RWPE2 (cell line): ENCODE measurements at regions not wholly inside any gene's neighbourhood (a gene's known extent, or its start where the extent isn't known, plus 50 kb on each side); places are given as distances from the start of the nearest gene placed in this dataset.
"Not testable (repeated sequence)": the region's sequence is repeated elsewhere in the genome, so short reads cannot be mapped to it uniquely, and the experiment has no call there.

ENCODE experiments used
- ATAC-seq: fragments of 200-7000 bp; cut with Tn5 transposase; 3 replicates; pipeline ENCODE4 v1.9.1; 2021; ENCODE audit warnings: low read depth
- DNase-seq: peaks from one replicate; pipeline ENCODE4 v3.0.0-alpha.2; 2020; ENCODE audit warnings: low spot score
- H3K27ac ChIP-seq: fragments of 450-650 bp; 2 replicates; pipeline ENCODE4 v1.5.1; 2017; ENCODE audit warnings: mild to moderate bottlenecking; ENCODE audit not compliant: poor library complexity, severe bottlenecking
- H3K27me3 ChIP-seq: fragments of 250-450 bp; sonication (Bioruptor Pico); 2 replicates; pipeline ENCODE4 v1.5.1; 2021; ENCODE audit warnings: mild to moderate bottlenecking, moderate library complexity; ENCODE audit not compliant: insufficient read depth, poor library complexity, severe bottlenecking
- H3K36me3 ChIP-seq: fragments of 250-450 bp; sonication (Bioruptor Pico); 2 replicates; pipeline ENCODE4 v1.5.1; 2020; ENCODE audit warnings: low read depth, mild to moderate bottlenecking, moderate library complexity
- H3K4me1 ChIP-seq: fragments of 250-450 bp; sonication (Bioruptor Pico); 2 replicates; pipeline ENCODE4 v1.5.1; 2021; ENCODE audit warnings: mild to moderate bottlenecking, moderate library complexity; ENCODE audit not compliant: insufficient read depth, poor library complexity, severe bottlenecking
- H3K4me3 ChIP-seq: fragments of 250-450 bp; sonication (Bioruptor Pico); 2 replicates; pipeline ENCODE4 v1.5.1; 2021; ENCODE audit warnings: mild to moderate bottlenecking, moderate library complexity; ENCODE audit not compliant: severe bottlenecking
- H3K9me3 ChIP-seq: fragments of 250-450 bp; sonication (Bioruptor Pico); 2 replicates; pipeline ENCODE4 v1.5.1; 2021; ENCODE audit warnings: mild to moderate bottlenecking, moderate library complexity; ENCODE audit not compliant: severe bottlenecking
- TF ChIP-seq, protein P1 (sequence below): fragments of 450-650 bp; IDR thresholded peaks from one replicate; pipeline ENCODE4 v1.5.1; 2017; ENCODE audit warnings: mild to moderate bottlenecking, moderate library complexity; ENCODE audit not compliant: poor library complexity, severe bottlenecking

DNA sequence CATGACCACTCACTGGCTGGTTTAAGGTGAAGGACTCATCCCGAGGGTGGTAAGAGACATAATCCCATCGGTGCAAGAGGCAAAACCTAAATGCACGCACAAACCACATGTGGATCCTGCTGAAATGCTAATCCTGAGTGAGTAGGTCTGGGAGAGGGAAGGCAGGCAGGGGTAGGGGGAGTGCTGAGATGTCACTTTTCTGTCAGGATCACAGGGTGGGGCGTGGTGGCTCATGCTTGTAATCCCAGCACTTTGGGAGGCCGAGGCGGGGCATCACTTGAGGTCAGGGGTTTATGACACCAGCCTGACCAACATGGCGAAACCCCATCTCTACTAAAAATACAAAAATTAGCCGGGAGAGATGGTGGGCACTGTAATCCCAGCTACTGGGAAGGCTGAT is 97.7 kb upstream of the SRSF6 start:
- H3K9me3 ChIP-seq = no peaks in the 10 kb centered on the region
- no peaks in the 10 kb centered on the region for H3K4me1 ChIP-seq
- ATAC-seq (no peak), DNase-seq (peak; percentile 52)
- H3K27ac ChIP-seq = no peak overlapping the region
- no peak overlapping the region for H3K4me3 ChIP-seq
- TF ChIP-seq, protein P1, sequence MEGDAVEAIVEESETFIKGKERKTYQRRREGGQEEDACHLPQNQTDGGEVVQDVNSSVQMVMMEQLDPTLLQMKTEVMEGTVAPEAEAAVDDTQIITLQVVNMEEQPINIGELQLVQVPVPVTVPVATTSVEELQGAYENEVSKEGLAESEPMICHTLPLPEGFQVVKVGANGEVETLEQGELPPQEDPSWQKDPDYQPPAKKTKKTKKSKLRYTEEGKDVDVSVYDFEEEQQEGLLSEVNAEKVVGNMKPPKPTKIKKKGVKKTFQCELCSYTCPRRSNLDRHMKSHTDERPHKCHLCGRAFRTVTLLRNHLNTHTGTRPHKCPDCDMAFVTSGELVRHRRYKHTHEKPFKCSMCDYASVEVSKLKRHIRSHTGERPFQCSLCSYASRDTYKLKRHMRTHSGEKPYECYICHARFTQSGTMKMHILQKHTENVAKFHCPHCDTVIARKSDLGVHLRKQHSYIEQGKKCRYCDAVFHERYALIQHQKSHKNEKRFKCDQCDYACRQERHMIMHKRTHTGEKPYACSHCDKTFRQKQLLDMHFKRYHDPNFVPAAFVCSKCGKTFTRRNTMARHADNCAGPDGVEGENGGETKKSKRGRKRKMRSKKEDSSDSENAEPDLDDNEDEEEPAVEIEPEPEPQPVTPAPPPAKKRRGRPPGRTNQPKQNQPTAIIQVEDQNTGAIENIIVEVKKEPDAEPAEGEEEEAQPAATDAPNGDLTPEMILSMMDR = no peak
- H3K27me3 ChIP-seq = peaks cover under 1% of the 10 kb centered on the region
- no peaks in the 10 kb centered on the region for H3K36me3 ChIP-seq

DNA sequence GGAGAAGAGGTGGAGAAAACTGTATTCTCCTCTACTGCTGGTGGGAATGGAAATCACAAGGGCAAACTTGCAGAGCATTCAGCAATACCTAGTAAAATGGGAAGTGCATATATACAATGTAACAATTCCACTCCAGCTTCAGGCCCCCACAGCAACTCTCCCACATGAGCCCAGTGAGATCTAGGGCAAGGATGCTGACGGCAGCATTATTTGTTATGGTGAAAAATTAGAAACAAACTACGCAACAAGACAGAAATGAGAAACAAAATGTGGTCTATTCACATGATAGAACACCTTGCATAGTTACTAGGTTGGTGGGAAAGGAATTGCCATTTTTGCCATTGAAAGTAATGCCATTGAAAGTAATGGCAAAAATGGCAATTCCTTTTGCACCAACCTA is 98.9 kb upstream of the SRSF6 start:
- no peak for ATAC-seq
- Histone ChIP-seq H3K4me1 (no peaks in the 10 kb centered on the region), H3K4me3 (no peak overlapping the region), H3K9me3 (no peaks in the 10 kb centered on the region), H3K27ac (no peak overlapping the region), H3K27me3 (no peaks in the 10 kb centered on the region), H3K36me3 (no peaks in the 10 kb centered on the region)
- TF ChIP-seq, protein P1 = no peak
- no peak for DNase-seq

DNA sequence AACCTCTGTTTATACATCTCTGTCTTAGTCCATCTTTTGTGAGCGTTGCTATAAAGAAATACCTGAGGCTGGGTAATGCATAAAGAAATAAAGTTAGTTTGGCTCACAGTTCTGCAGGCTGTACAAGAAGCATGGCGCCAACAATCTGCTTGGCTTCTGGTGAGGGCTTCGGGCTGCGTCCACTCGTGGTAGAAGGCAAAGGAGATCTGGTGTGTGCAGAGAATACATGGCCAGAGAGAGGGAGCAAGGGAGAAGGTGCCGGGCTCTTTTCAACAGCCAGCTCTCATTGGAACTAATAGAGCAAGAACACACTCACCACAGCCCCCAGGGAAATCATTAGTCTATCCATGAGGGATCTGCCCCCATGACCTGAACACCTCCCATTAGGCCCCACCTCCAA is 100.3 kb upstream of the SRSF6 start:
- Histone ChIP-seq H3K4me1 (no peaks in the 10 kb centered on the region), H3K27me3 (no peaks in the 10 kb centered on the region), H3K36me3 (no peaks in the 10 kb centered on the region), H3K9me3 (no peaks in the 10 kb centered on the region), H3K4me3 (no peak overlapping the region), H3K27ac (no peak overlapping the region)
- peak; percentile 57 for DNase-seq
- no peak for ATAC-seq
- TF ChIP-seq, protein P1 = no peak

DNA sequence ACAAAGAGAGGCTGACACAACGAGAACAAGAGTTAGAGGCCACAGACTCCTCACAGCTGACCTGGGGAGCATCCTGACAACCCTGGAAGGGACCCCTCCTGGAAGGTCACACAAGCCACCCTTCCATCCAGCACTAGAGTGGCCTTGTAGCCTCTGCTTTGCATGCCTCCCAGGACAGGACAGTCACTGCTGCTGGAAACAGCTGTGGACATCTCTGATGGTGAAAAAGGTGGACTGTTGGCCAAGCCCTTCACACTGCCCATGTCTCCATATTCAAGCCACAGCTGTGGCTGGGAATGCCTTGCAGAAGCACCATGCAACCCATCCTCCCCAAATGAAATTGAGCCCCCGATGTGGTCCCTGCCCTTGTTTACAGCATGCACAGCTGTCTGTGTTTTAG is 102.1 kb upstream of the SRSF6 start:
- ATAC-seq = no peak
- TF ChIP-seq, protein P1 = no peak
- no peaks in the 10 kb centered on the region for H3K9me3 ChIP-seq
- H3K4me1 ChIP-seq = no peaks in the 10 kb centered on the region
- no peaks in the 10 kb centered on the region for H3K36me3 ChIP-seq
- H3K27me3 ChIP-seq = no peaks in the 10 kb centered on the region
- DNase-seq = peak; percentile 55
- no peak overlapping the region for H3K27ac ChIP-seq
- no peak overlapping the region for H3K4me3 ChIP-seq

DNA sequence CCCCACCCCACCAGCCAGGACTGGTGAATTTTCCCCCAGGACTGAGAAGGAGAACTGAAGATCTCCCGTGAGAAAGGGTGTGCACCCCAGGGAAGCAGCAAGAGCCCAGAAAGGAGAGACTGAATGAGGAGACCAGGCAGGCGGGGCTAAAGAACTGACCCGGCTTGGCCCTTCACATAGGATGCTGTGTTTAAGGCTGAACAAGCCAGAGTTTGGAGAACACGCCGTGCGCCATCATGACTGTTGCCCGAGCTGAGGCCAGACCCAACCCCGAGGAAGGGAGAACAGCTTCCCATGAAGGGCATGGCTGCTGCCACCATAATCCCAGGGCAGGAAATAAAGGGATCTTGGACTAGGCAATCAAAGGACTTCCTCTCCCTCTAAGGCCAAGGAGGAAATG is 104.7 kb upstream of the SRSF6 start:
- Histone ChIP-seq H3K36me3 (no peaks in the 10 kb centered on the region), H3K27ac (no peak overlapping the region), H3K27me3 (peaks cover 10% of the 10 kb centered on the region), H3K4me3 (no peak overlapping the region), H3K4me1 (no peaks in the 10 kb centered on the region), H3K9me3 (no peaks in the 10 kb centered on the region)
- ATAC-seq (no peak), DNase-seq (peak; percentile 73)
- TF ChIP-seq, protein P1 = no peak

DNA sequence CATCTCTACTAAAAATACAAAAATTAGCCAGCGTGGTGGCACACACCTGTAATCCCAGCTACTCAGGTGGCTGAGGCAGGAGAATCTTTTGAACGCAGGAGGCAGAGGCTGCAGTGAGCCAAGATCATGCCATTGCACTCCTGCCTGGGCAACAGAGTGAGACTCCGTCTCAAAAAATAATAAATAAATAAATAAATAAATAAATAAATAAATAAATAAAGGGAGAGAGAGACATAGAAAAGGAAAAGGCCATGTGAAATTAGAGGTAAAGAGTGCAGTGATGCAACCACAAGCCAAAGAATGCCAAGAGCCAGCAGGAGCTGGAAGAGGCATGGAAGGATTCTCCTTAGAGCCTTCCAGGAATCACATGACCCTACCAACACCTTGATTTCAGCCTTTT is 107.0 kb upstream of the SRSF6 start:
- not testable (repeated sequence) for DNase-seq, H3K4me1 ChIP-seq, H3K27ac ChIP-seq, H3K9me3 ChIP-seq, ATAC-seq, H3K4me3 ChIP-seq, H3K36me3 ChIP-seq
- H3K27me3 ChIP-seq = peaks cover 33% of the 10 kb centered on the region
